IPS-NIHi11 (cell line): ENCODE measurements at regions not wholly inside any gene's neighbourhood (a gene's known extent, or its start where the extent isn't known, plus 50 kb on each side); places are given as distances from the start of the nearest gene placed in this dataset.

Source experiments
- DNase-seq: peaks from one replicate; pipeline ENCODE4 v3.0.0; 2012; ENCODE audit warnings: mixed read lengths, low spot score

DNA sequence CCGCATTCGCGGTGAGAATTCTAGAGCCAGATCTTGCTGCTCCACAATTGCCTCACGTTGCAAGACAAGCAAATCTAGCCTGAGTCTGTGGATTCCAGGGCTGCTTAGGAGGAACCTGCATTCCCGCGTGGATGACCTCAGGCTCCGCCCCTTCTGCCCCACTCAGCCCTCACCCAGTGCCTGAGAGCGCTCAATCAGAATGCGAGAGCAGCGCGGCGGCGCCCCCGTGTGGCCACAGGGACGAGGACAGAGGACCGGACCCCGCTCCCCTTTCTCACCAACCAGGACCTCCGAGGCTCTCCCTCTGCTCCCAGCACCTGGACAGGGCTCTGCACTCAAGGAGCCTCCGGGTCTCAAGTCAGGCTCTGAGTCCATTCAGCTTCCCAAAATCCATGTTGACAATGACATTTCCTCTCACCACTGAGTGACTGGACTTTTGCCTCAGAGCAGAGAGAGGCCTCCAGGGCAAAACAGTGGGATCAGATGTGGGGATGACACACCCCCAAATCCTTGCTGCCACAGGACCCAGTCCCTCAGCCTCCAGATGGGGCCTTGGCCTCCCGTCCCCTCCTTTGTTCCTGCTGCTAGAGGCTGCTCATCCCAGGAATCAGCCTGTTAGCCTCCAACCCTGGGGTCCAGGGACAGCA is 52.0 kb downstream of the RPP21 start:
- peak; percentile 96 for DNase-seq

DNA sequence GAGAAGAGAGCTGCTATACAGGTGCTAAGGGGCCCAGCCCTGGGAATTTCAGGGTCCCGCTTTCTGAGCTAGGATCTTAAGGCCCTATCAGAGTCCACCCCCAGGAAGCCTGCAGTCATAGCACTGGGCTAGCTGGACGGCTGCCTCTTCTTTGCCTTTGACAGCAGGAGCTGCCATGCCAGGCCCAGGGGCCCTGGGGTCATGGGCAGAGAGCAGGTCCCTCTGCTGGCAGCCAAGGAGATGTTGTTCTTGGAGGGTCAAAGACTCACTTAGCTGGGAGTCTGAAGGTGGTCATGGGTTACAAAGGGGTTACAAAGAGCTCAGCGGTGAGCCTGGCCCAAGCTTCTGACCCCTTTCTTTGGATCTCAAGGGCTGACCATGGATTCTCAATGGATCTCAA is 52.7 kb downstream of the RPP21 start:
- DNase-seq, result peak; percentile 37

DNA sequence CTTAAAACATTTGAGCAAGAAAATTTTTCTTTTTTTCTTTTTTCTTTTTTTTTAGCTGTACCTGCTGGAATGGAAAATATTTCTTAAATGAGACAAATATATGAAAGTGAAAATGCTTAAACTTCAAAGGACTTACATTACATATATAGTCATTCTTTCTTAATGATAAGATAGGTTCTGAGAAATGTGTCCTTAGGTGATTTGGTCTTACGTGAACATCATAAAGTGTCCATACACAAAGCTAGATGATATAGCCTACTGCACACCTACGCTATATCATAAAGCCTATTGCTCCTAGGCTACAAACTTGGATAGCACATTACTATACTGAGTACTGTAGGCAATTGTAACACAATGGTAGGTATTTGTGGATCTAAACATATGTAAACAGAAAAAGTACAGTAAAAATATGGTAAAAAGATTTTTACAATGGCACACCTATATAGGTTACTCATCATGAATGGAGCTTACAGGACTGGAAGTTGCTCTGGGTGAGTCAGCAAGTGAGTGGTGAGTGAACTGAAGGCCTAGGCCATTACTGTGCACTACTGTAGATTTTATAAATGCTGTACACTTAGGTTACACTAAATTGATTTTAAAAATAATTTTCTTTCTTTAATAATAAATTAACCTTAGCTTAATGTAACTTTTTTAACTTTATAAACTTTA is 54.6 kb downstream of the RPP21 start:
- no peak for DNase-seq

DNA sequence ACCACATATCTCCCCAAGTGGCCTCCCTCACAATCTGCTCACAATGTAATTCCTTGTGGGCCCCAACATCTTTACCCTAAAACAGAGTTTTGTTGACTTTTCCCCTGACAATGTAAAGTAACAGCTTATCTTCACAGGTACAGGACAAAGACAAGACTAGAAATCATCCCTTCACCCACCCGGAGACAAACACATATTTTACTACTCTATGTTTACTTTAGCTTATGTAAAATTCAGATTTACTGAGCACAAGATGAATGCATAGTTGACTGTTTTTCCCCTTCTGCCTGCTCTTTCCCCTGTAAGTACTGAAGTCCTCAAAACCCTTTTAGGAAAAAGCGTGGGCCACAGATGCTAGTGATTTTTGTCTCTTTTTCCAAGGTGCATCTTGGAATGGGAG is 61.0 kb downstream of the RPP21 start:
- DNase-seq, result no peak

DNA sequence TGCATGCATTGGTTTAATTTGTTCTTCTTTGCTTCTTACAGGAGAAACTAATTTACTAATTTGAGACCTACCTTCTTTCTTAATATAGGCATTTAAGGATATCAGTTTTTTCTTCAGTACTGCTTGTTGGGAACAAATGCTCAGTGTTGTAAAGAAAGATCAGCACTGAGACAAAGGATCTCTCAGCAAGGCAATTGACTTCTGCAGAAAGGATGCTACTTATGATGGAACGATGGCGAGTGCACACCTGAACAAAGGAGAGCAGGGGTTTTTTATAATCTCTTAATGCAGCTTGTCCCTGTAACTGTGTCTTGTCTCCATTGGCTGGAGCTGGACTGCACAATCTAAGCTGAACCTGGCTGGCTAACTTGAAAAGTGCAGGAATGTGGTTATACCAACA is 64.2 kb downstream of the RPP21 start:
- no peak for DNase-seq

DNA sequence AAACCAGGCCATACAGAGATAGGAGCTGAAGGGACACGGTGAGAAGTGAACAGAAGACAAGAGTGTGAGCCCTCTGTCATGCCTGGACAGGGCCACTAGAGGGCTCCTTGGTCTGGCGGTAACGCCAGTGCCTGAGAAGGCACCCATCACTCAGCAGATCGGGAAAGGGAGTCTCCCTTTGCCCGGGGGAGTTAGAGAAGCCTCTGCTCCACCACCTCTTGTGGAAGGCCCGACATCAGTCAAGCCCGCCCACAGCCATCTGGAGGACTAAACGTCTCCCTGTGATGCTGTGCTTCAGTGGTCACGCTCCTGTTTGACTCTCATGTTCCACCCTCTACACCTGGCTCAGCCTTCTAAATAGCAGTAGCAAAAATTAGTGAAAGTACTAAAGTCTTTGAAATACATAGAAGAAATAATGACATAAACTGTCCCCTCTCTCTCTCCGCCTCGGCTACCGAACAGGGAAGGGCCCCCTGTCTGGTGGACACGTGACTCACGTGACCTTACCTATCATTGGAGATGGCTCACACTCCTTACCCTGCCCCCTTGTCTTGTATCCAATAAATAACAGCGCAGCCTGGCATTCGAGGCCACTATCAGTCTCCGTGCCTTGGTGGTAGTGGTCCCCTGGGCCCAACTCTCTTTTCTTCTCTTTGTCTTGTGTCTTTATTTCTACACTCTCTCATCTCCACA is 66.7 kb downstream of the RPP21 start:
- peak; percentile 38 for DNase-seq

DNA sequence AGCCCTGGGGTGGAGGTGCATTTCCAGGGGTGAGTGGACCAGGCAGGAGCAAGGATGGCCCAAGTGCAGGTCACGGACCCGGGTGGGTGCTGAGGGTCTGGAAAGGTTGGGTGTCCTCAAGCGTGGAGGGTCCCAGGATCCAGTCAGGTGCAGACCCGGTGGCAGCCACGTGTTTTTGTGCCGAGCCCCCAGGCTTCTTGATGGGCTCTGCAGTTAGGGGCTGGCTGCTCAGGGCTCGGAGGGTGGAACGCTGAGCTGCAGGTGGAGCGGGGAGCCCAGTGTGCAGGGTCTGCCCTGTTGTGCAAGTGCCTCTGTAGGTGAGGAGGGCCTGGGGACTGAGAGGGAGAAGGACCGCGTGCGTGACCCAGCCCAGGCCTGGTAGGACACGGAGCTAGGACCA is 70.9 kb upstream of the HLA-E start:
- DNase-seq, result no peak

DNA sequence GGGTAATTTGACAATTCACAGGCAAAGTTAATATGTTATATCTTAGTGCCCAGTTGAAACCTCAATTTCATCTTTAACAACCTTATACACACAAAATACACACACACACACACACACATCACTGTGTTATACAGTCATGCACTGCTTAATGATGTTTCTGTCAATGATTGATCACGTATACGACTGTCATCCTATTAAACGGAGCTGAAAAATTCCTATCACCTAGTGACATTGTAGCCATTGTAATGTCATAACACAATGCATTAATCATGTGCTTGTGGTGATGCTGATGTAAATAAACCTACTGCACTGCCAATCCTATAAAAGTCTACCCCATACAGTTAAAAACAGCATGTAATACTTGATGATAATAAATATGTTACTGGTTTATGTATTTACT is 64.8 kb upstream of the HLA-E start:
- DNase-seq, result no peak
